Activated naive CD4-positive, alpha-beta T cell treated with anti-CD3 and anti-CD28 coated beads, Interleukin-2, amount 50 U/mL, for 72 hours (primary cell): ENCODE measurements at regions not wholly inside any gene's neighbourhood (a gene's known extent, or its start where the extent isn't known, plus 50 kb on each side); places are given as distances from the start of the nearest gene placed in this dataset.
A peak's percentile ranks its signal among the peaks of the same experiment; 100 is the strongest.

Source experiments
- ATAC-seq, 2 donors: fragments of 150-1000 bp; cut with Tn5 transposase; 2 replicates each; pipeline ENCODE4 v1.10.0; 2021; ENCODE audit warnings: mild to moderate bottlenecking in 2 of 2, moderate library complexity in 2 of 2
- DNase-seq, 2 donors: peaks; one replicate each; pipeline ENCODE4 v3.0.0; 2021 to 2022; ENCODE audit warnings: low spot score in 2 of 2
- H3K27ac Mint-ChIP-seq, 2 donors: one replicate each; pipeline ENCODE4 v1.8.0; 2022; ENCODE audit warnings: mild to moderate bottlenecking in 2 of 2, mixed read lengths in 2 of 2
- H3K36me3 Mint-ChIP-seq, 2 donors: one replicate each; pipeline ENCODE4 v1.8.0; 2022; ENCODE audit warnings: mixed read lengths in 2 of 2
- H3K9me3 Mint-ChIP-seq, 2 donors: one replicate each; pipeline ENCODE4 v1.8.0; 2022; ENCODE audit warnings: mixed read lengths in 2 of 2

GRCh38 chr9:81183761-81184160 is 505.6 kb downstream of the TLE1 start:
- Mint-ChIP-seq H3K9me3 (no peaks in the 10 kb centered on the region), H3K36me3 (no peaks in the 10 kb centered on the region), H3K27ac (no peak overlapping the region)
- no peak for ATAC-seq
- no peak for DNase-seq

- H3K36me3 Mint-ChIP-seq, result no peaks in the 10 kb centered on the region
- no peak overlapping the region for H3K27ac Mint-ChIP-seq
- peaks cover 2 to 4% of the 10 kb centered on the region in 2 donors for H3K9me3 Mint-ChIP-seq
- ATAC-seq, result no peak
- no peak for DNase-seq
Observed at GRCh38 chr9:81182431-81182830, 506.9 kb downstream of the TLE1 start.

- ATAC-seq, result no peak
- Mint-ChIP-seq H3K9me3 (peaks cover 13 to 16% of the 10 kb centered on the region in 2 donors), H3K27ac (no peak overlapping the region), H3K36me3 (no peaks in the 10 kb centered on the region)
- no peak for DNase-seq
Observed at GRCh38 chr9:81174023-81174422, 515.3 kb downstream of the TLE1 start.

GRCh38 chr9:81171689-81172088 is 517.7 kb downstream of the TLE1 start:
- DNase-seq, result no peak

GRCh38 chr9:81162361-81162760 is 527.0 kb downstream of the TLE1 start:
- DNase-seq, result no peak
- peaks cover 0 to 44% of the 10 kb centered on the region in 2 donors for H3K36me3 Mint-ChIP-seq
- no peak overlapping the region for H3K27ac Mint-ChIP-seq
- peaks cover 20 to 28% of the 10 kb centered on the region in 2 donors for H3K9me3 Mint-ChIP-seq
- ATAC-seq, result no peak

More at GRCh38 chr9:81171689-81172088, 517.7 kb downstream of the TLE1 start:
- H3K27ac Mint-ChIP-seq, result no peak overlapping the region
- peaks cover 10 to 14% of the 10 kb centered on the region in 2 donors for H3K9me3 Mint-ChIP-seq
- ATAC-seq, result no peak
- peaks cover 0 to under 1% of the 10 kb centered on the region in 2 donors for H3K36me3 Mint-ChIP-seq

GRCh38 chr9:81156381-81156780 is 533.0 kb downstream of the TLE1 start:
- no peak for ATAC-seq
- no peak overlapping the region for H3K27ac Mint-ChIP-seq
- H3K9me3 Mint-ChIP-seq, result peaks cover 3 to 13% of the 10 kb centered on the region in 2 donors
- peaks cover 0 to 14% of the 10 kb centered on the region in 2 donors for H3K36me3 Mint-ChIP-seq
- DNase-seq, result no peak

GRCh38 chr9:81150016-81150625 is 539.2 kb downstream of the TLE1 start:
- no peaks in the 10 kb centered on the region for H3K36me3 Mint-ChIP-seq
- H3K9me3 Mint-ChIP-seq, result peaks cover 8 to 16% of the 10 kb centered on the region in 2 donors
- ATAC-seq, result no peak
- no peak for DNase-seq
- no peak overlapping the region for H3K27ac Mint-ChIP-seq

GRCh38 chr9:81146684-81147337 is 542.5 kb downstream of the TLE1 start:
- Mint-ChIP-seq H3K9me3 (peaks cover 8 to 12% of the 10 kb centered on the region in 2 donors), H3K27ac (no peak overlapping the region), H3K36me3 (no peaks in the 10 kb centered on the region)
- ATAC-seq, result no peak
- DNase-seq, result no peak

GRCh38 chr9:81146241-81146640 is 543.1 kb downstream of the TLE1 start:
- Mint-ChIP-seq H3K36me3 (no peaks in the 10 kb centered on the region), H3K9me3 (peaks cover 8 to 12% of the 10 kb centered on the region in 2 donors), H3K27ac (no peak overlapping the region)
- no peak for ATAC-seq
- no peak for DNase-seq

GRCh38 chr9:81145331-81145963 is 543.9 kb downstream of the TLE1 start:
- Mint-ChIP-seq H3K9me3 (peaks cover 11 to 14% of the 10 kb centered on the region in 2 donors), H3K36me3 (no peaks in the 10 kb centered on the region), H3K27ac (no peak overlapping the region)
- ATAC-seq (no peak), DNase-seq (no peak)

- Mint-ChIP-seq H3K36me3 (no peaks in the 10 kb centered on the region), H3K9me3 (peaks cover 12% of the 10 kb centered on the region in 2 donors), H3K27ac (no peak overlapping the region)
- ATAC-seq (no peak), DNase-seq (no peak)
Observed at GRCh38 chr9:81141961-81142360, 547.4 kb downstream of the TLE1 start.

GRCh38 chr9:81137976-81138568 is 551.3 kb downstream of the TLE1 start:
- no peak for ATAC-seq
- Mint-ChIP-seq H3K9me3 (peaks cover 10 to 14% of the 10 kb centered on the region in 2 donors), H3K27ac (no peak overlapping the region), H3K36me3 (no peaks in the 10 kb centered on the region)
- DNase-seq, result no peak

- ATAC-seq (no peak), DNase-seq (no peak)
- Mint-ChIP-seq H3K36me3 (no peaks in the 10 kb centered on the region), H3K9me3 (peaks cover 11 to 16% of the 10 kb centered on the region in 2 donors), H3K27ac (no peak overlapping the region)
Observed at GRCh38 chr9:81132796-81133195, 556.6 kb downstream of the TLE1 start.

- no peaks in the 10 kb centered on the region for H3K36me3 Mint-ChIP-seq
- no peak for ATAC-seq
- no peak overlapping the region for H3K27ac Mint-ChIP-seq
- no peak for DNase-seq
- peaks cover 11 to 16% of the 10 kb centered on the region in 2 donors for H3K9me3 Mint-ChIP-seq
Observed at GRCh38 chr9:81132318-81132717, 557.0 kb downstream of the TLE1 start.

- Mint-ChIP-seq H3K9me3 (peaks cover 11 to 16% of the 10 kb centered on the region in 2 donors), H3K36me3 (peaks cover 0 to 5% of the 10 kb centered on the region in 2 donors), H3K27ac (no peak overlapping the region)
- ATAC-seq (no peak), DNase-seq (no peak)
Observed at GRCh38 chr9:81128701-81129100, 560.6 kb downstream of the TLE1 start.

- H3K36me3 Mint-ChIP-seq, result peaks cover 0 to 5% of the 10 kb centered on the region in 2 donors
- peak in 1 of 2 donors; percentile 70 for ATAC-seq
- H3K27ac Mint-ChIP-seq, result no peak overlapping the region
- no peak for DNase-seq
- H3K9me3 Mint-ChIP-seq, result no peaks in the 10 kb centered on the region
Observed at GRCh38 chr9:81125446-81126092, 563.8 kb downstream of the TLE1 start.

GRCh38 chr9:81123526-81123925 is 565.8 kb downstream of the TLE1 start:
- no peak for DNase-seq
- peaks cover 4 to 5% of the 10 kb centered on the region in 2 donors for H3K9me3 Mint-ChIP-seq
- ATAC-seq, result no peak

More at GRCh38 chr9:81123526-81123925, 565.8 kb downstream of the TLE1 start:
- Mint-ChIP-seq H3K27ac (no peak overlapping the region), H3K36me3 (peaks cover 0 to 5% of the 10 kb centered on the region in 2 donors)
